ENCODE measurements at regions not wholly inside any gene's neighbourhood (a gene's known extent, or its start where the extent isn't known, plus 50 kb on each side); places are given as distances from the start of the nearest gene placed in this dataset.

GRCh38 chr4:179563741-179564140 is 2121.5 kb upstream of the AGA start:
- no peaks in the 10 kb centered on the region for H3K4me1 ChIP-seq (ENCODE audit: insufficient read depth, low read length)
- H4K20me1 ChIP-seq (ENCODE audit: insufficient read depth, low read length) = no peaks in the 10 kb centered on the region
- H3K4me3 ChIP-seq (ENCODE audit: insufficient read depth, low read length) = no peak overlapping the region
- H3K27ac ChIP-seq (ENCODE audit: low read depth, low read length) = no peak overlapping the region
- no peaks in the 10 kb centered on the region for H3K27me3 ChIP-seq (ENCODE audit: insufficient read depth, low read length)
- no peak overlapping the region for H3K4me2 ChIP-seq (ENCODE audit: insufficient read depth, low read length)
- no peak for DNase-seq (ENCODE audit: insufficient read length, low spot score, missing footprints)
- TF ChIP-seq, protein P1, sequence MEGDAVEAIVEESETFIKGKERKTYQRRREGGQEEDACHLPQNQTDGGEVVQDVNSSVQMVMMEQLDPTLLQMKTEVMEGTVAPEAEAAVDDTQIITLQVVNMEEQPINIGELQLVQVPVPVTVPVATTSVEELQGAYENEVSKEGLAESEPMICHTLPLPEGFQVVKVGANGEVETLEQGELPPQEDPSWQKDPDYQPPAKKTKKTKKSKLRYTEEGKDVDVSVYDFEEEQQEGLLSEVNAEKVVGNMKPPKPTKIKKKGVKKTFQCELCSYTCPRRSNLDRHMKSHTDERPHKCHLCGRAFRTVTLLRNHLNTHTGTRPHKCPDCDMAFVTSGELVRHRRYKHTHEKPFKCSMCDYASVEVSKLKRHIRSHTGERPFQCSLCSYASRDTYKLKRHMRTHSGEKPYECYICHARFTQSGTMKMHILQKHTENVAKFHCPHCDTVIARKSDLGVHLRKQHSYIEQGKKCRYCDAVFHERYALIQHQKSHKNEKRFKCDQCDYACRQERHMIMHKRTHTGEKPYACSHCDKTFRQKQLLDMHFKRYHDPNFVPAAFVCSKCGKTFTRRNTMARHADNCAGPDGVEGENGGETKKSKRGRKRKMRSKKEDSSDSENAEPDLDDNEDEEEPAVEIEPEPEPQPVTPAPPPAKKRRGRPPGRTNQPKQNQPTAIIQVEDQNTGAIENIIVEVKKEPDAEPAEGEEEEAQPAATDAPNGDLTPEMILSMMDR (IDR thresholded peaks at IDR 0.05; ENCODE audit: extremely low read depth, low read depth, low read length) = no peak
- H3K9me3 ChIP-seq (ENCODE audit: low read depth, low read length) = no peaks in the 10 kb centered on the region
- no peak overlapping the region for H2AFZ ChIP-seq (ENCODE audit: low read length)
- H3K36me3 ChIP-seq (ENCODE audit: insufficient read depth, low read length) = no peaks in the 10 kb centered on the region
- H3K79me2 ChIP-seq (ENCODE audit: insufficient read depth, low read length) = no peaks in the 10 kb centered on the region

GRCh38 chr4:179569549-179569948 is 2127.3 kb upstream of the AGA start:
- TF ChIP-seq, protein P1 (IDR thresholded peaks at IDR 0.05; ENCODE audit: extremely low read depth, low read depth, low read length) = no peak
- H3K4me2 ChIP-seq (ENCODE audit: insufficient read depth, low read length) = no peak overlapping the region
- H2AFZ ChIP-seq (ENCODE audit: low read length) = no peak overlapping the region
- no peaks in the 10 kb centered on the region for H3K27me3 ChIP-seq (ENCODE audit: insufficient read depth, low read length)
- H3K79me2 ChIP-seq (ENCODE audit: insufficient read depth, low read length) = no peaks in the 10 kb centered on the region
- no peaks in the 10 kb centered on the region for H3K4me1 ChIP-seq (ENCODE audit: insufficient read depth, low read length)
- no peaks in the 10 kb centered on the region for H3K9me3 ChIP-seq (ENCODE audit: low read depth, low read length)
- H3K36me3 ChIP-seq (ENCODE audit: insufficient read depth, low read length) = no peaks in the 10 kb centered on the region
- DNase-seq (ENCODE audit: insufficient read length, low spot score, missing footprints) = no peak
- no peak overlapping the region for H3K27ac ChIP-seq (ENCODE audit: low read depth, low read length)
- no peak overlapping the region for H3K4me3 ChIP-seq (ENCODE audit: insufficient read depth, low read length)
- no peaks in the 10 kb centered on the region for H4K20me1 ChIP-seq (ENCODE audit: insufficient read depth, low read length)

- Histone ChIP-seq H3K4me2 (ENCODE audit: insufficient read depth, low read length) (no peak overlapping the region), H4K20me1 (ENCODE audit: insufficient read depth, low read length) (no peaks in the 10 kb centered on the region), H3K79me2 (ENCODE audit: insufficient read depth, low read length) (no peaks in the 10 kb centered on the region), H2AFZ (ENCODE audit: low read length) (no peak overlapping the region), H3K4me1 (ENCODE audit: insufficient read depth, low read length) (no peaks in the 10 kb centered on the region), H3K4me3 (ENCODE audit: insufficient read depth, low read length) (no peak overlapping the region), H3K36me3 (ENCODE audit: insufficient read depth, low read length) (no peaks in the 10 kb centered on the region), H3K9me3 (ENCODE audit: low read depth, low read length) (no peaks in the 10 kb centered on the region), H3K27ac (ENCODE audit: low read depth, low read length) (no peak overlapping the region), H3K27me3 (ENCODE audit: insufficient read depth, low read length) (no peaks in the 10 kb centered on the region)
- TF ChIP-seq, protein P1 (IDR thresholded peaks at IDR 0.05; ENCODE audit: extremely low read depth, low read depth, low read length) = no peak
- no peak for DNase-seq (ENCODE audit: insufficient read length, low spot score, missing footprints)
These were observed 2140.1 kb upstream of the AGA start for GRCh38 chr4:179582164-179582905.

DNA sequence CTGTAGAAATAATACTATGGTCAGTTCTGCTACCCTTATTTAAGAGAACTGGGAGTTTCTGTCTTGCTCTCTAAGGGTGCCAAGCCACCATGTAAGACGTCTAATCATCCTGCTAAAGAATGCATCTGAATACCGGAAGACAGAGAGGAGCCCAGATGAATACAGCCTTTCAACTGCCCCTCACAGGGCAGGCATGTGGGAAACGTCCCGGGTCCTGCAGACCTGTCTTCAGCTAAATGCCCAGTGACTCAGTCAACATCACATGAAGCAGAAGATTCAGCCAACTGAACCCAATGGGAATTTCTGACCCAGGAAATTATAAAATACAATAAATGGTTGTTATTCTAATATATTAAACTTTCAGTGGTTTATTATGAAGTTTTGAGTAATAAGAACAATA is 2141.0 kb upstream of the AGA start:
- TF ChIP-seq, protein P1 (IDR thresholded peaks at IDR 0.05; ENCODE audit: extremely low read depth, low read depth, low read length) = no peak
- H2AFZ ChIP-seq (ENCODE audit: low read length) = no peak overlapping the region
- no peaks in the 10 kb centered on the region for H4K20me1 ChIP-seq (ENCODE audit: insufficient read depth, low read length)
- no peaks in the 10 kb centered on the region for H3K36me3 ChIP-seq (ENCODE audit: insufficient read depth, low read length)
- H3K27ac ChIP-seq (ENCODE audit: low read depth, low read length) = no peak overlapping the region
- H3K9me3 ChIP-seq (ENCODE audit: low read depth, low read length) = no peaks in the 10 kb centered on the region
- no peaks in the 10 kb centered on the region for H3K4me1 ChIP-seq (ENCODE audit: insufficient read depth, low read length)
- H3K79me2 ChIP-seq (ENCODE audit: insufficient read depth, low read length) = no peaks in the 10 kb centered on the region
- H3K27me3 ChIP-seq (ENCODE audit: insufficient read depth, low read length) = no peaks in the 10 kb centered on the region
- no peak for DNase-seq (ENCODE audit: insufficient read length, low spot score, missing footprints)
- H3K4me2 ChIP-seq (ENCODE audit: insufficient read depth, low read length) = no peak overlapping the region
- H3K4me3 ChIP-seq (ENCODE audit: insufficient read depth, low read length) = no peak overlapping the region
